Kidney epithelial cell (primary cell): ENCODE measurements at regions not wholly inside any gene's neighbourhood (a gene's known extent, or its start where the extent isn't known, plus 50 kb on each side); places are given as distances from the start of the nearest gene placed in this dataset.

Experiments used
- DNase-seq: peaks from one replicate; pipeline ENCODE4 v3.0.0-alpha.2; 2010; ENCODE audit warnings: low read depth
- H3K27me3 ChIP-seq: 2 replicates; pipeline ENCODE4 v1.6.0; 2011; ENCODE audit warnings: low read length; ENCODE audit not compliant: control insufficient read depth, insufficient read depth
- H3K36me3 ChIP-seq: 2 replicates; pipeline ENCODE4 v1.5.1; 2011; ENCODE audit warnings: low read length; ENCODE audit not compliant: control insufficient read depth, insufficient read depth
- H3K4me3 ChIP-seq: 2 replicates; pipeline ENCODE4 v1.5.1; 2011; ENCODE audit warnings: low read depth, mild to moderate bottlenecking, control low read depth, low read length
- TF ChIP-seq, protein P1 (sequence below): IDR thresholded peaks from 2 replicates; pipeline ENCODE4 v1.5.1; 2011; ENCODE audit warnings: mild to moderate bottlenecking, moderate library complexity, low read length, control low read depth, inconsistent platforms; ENCODE audit not compliant: insufficient read depth, poor library complexity, severe bottlenecking

DNA sequence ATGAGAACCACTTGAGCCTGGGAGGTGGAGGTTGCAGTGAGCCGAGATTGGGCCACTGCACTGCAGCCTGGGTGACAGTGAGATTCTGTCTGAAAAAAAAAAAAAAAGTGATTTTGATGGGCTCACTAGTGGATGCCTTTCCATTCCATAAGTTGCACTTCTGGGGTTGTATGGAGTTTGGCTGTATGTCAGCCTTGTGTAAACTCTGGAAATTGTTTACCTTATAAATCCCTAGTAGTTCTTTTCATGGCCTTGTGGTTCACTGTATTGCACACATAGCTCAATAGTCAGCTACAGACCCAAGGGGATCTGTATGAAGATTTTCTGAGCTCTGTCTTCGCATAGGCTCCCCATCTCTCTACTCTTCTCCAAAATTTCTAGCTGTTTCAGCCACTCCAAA, 131.9 kb downstream of the SOX11 start:
- no peaks in the 10 kb centered on the region for H3K27me3 ChIP-seq
- no peaks in the 10 kb centered on the region for H3K36me3 ChIP-seq
- TF ChIP-seq, protein P1, sequence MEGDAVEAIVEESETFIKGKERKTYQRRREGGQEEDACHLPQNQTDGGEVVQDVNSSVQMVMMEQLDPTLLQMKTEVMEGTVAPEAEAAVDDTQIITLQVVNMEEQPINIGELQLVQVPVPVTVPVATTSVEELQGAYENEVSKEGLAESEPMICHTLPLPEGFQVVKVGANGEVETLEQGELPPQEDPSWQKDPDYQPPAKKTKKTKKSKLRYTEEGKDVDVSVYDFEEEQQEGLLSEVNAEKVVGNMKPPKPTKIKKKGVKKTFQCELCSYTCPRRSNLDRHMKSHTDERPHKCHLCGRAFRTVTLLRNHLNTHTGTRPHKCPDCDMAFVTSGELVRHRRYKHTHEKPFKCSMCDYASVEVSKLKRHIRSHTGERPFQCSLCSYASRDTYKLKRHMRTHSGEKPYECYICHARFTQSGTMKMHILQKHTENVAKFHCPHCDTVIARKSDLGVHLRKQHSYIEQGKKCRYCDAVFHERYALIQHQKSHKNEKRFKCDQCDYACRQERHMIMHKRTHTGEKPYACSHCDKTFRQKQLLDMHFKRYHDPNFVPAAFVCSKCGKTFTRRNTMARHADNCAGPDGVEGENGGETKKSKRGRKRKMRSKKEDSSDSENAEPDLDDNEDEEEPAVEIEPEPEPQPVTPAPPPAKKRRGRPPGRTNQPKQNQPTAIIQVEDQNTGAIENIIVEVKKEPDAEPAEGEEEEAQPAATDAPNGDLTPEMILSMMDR = no peak
- H3K4me3 ChIP-seq = no peak overlapping the region
- no peak for DNase-seq

DNA sequence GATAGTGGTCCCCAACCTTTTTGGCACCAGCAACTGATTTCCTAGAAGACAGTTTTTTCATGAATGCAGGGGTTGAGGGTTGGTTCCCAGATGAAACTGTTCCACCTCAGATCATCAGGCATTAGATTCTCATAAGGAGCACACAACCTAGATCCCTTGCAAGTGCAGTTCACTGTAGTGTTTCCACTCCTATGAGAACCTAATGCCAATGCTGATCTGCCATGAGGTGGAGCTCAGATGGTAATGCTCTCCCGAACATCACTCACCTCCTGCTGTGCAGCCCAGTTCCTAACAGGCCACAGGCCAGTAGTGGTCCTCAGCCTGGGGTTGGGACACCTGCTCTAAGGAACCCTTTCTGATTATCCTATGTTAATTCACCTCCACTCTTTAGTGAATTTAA, 133.5 kb downstream of the SOX11 start:
- no peaks in the 10 kb centered on the region for H3K36me3 ChIP-seq
- DNase-seq = no peak
- H3K4me3 ChIP-seq = no peak overlapping the region
- TF ChIP-seq, protein P1 = no peak
- H3K27me3 ChIP-seq = no peaks in the 10 kb centered on the region

DNA sequence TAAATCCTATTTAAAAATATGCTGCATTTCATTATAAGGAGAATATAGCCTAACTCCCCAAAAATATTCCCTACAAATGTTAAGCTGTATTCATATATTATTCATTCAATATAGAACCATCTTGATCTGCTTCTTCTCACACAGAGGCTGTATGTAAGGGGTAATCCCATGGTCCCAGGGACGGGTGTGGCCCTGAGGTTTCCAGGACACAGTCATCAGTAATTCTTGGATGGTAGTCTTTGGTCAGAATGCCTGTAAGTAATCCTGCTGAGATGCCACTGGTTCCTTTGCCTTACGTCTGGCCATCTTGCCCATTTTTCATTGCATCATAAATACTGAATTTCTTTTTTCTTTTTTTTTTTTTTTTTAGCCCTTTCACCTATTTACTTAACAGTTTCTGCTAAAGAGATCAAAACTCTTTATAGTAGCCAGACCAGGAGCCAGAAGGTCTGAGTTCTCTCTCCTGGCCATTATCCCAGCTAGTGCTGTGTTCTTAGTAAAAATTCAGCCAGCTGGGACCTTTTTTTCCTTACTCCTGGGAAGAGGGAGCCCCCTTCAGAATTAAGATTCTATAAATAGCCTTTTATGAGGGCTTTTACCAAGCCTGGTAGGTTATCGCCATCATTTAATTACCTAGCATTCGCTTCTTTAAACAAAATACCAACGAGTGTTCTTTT, 134.9 kb downstream of the SOX11 start:
- Histone ChIP-seq H3K27me3 (no peaks in the 10 kb centered on the region), H3K4me3 (no peak overlapping the region), H3K36me3 (no peaks in the 10 kb centered on the region)
- TF ChIP-seq, protein P1 = no peak
- no peak for DNase-seq

DNA sequence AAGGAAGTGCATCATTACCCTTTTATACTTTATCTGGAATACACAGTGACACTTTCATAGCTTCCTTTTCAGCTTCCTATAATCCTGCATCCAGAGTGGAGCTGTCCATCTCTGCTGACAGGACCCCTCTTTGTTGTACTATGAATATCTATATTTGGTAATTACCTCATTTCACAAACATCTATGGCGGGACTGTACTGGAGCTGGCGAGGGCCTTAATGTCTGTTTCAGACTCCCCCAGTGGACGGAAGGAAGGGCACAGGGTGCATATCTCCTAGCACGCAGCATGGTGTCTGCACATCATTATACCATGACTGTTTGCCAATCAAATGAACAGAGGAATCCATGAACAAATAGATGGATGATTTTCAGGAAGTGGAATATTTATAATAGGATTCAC, 142.3 kb downstream of the SOX11 start:
- no peak overlapping the region for H3K4me3 ChIP-seq
- DNase-seq = no peak
- TF ChIP-seq, protein P1 = no peak
- H3K36me3 ChIP-seq = no peaks in the 10 kb centered on the region
- H3K27me3 ChIP-seq = no peaks in the 10 kb centered on the region

DNA sequence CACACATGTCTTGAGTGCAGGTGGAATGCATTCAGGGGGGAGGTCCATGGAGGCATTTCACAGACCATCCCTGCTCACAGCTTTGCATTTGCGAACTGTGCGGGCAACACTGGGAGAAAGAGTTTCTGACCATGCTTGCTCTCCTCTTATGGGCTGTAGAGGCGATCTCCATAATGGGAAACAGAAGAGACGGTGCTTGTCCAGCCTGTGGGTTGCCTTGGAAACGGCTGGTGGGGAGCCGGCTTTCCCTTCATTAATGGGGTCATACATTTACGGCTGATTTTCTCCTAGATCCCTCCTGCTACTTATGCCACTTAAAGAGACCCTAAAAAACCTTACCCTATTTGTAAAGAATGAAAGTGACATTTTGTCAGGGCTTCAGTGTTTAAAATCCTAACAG, 147.4 kb downstream of the SOX11 start:
- H3K4me3 ChIP-seq = no peak overlapping the region
- no peaks in the 10 kb centered on the region for H3K36me3 ChIP-seq
- no peaks in the 10 kb centered on the region for H3K27me3 ChIP-seq
- no peak for DNase-seq
- TF ChIP-seq, protein P1 = no peak

DNA sequence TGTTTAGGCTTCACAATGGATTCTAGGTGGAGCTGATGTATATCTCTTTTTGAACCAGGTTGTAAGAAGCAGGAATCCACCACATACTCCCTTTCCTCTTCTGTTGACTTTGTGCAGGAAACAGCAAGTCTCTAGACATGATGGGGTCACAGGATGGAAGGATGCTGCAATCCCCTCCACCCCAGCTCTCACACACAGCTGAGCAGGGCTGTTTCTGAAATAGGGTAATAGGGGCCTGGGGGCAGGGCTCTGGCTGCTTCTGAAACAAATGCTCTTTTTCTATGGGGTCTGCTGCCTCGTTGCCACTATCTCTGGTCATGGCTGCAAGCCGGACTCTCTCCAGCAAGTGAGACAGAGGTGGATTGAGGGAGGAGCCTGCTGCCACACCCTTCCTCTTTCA, 148.9 kb downstream of the SOX11 start:
- Histone ChIP-seq H3K4me3 (no peak overlapping the region), H3K36me3 (no peaks in the 10 kb centered on the region), H3K27me3 (no peaks in the 10 kb centered on the region)
- TF ChIP-seq, protein P1 = no peak
- no peak for DNase-seq
